Hematopoietic multipotent progenitor cell treated with erythropoietin and hydrocortisone succinate and interleukin-3 and kit ligand, for 17 days (in vitro differentiated cells): ENCODE measurements at regions not wholly inside any gene's neighbourhood (a gene's known extent, or its start where the extent isn't known, plus 50 kb on each side); places are given as distances from the start of the nearest gene placed in this dataset.

Source experiments
- DNase-seq: peaks from one replicate; pipeline ENCODE4 v3.0.0-alpha.2; 2015; ENCODE audit warnings: low spot score

GRCh38 chr7:41133690-41134299 lies 569.1 kb downstream of the INHBA start:
- DNase-seq, result no peak

- no peak for DNase-seq
These were observed 570.9 kb downstream of the INHBA start for GRCh38 chr7:41131956-41132355.

- DNase-seq, result no peak
These were observed 572.2 kb downstream of the INHBA start for GRCh38 chr7:41130561-41131236.

GRCh38 chr7:41130086-41130485 lies 572.8 kb downstream of the INHBA start:
- no peak for DNase-seq

- no peak for DNase-seq
These were observed 577.5 kb downstream of the INHBA start for GRCh38 chr7:41125343-41125742.

GRCh38 chr7:41122256-41122987 lies 580.5 kb downstream of the INHBA start:
- DNase-seq, result no peak

GRCh38 chr7:41121228-41121627 lies 581.7 kb downstream of the INHBA start:
- no peak for DNase-seq

GRCh38 chr7:41118486-41118885 lies 584.4 kb downstream of the INHBA start:
- DNase-seq, result no peak

- DNase-seq, result no peak
These were observed 585.5 kb downstream of the INHBA start for GRCh38 chr7:41117431-41117830.

- DNase-seq, result no peak
These were observed 586.1 kb downstream of the INHBA start for GRCh38 chr7:41116817-41117216.

- DNase-seq, result no peak
These were observed 586.6 kb downstream of the INHBA start for GRCh38 chr7:41116337-41116736.

GRCh38 chr7:41114691-41115090 lies 588.2 kb downstream of the INHBA start:
- no peak for DNase-seq

GRCh38 chr7:41114131-41114530 lies 588.8 kb downstream of the INHBA start:
- DNase-seq, result no peak

- no peak for DNase-seq
These were observed 589.2 kb downstream of the INHBA start for GRCh38 chr7:41113719-41114118.

GRCh38 chr7:41110186-41110585 lies 592.7 kb downstream of the INHBA start:
- no peak for DNase-seq

- DNase-seq, result no peak
These were observed 594.1 kb downstream of the INHBA start for GRCh38 chr7:41108821-41109220.

- no peak for DNase-seq
These were observed 594.9 kb downstream of the INHBA start for GRCh38 chr7:41107938-41108448.

- no peak for DNase-seq
These were observed 595.5 kb downstream of the INHBA start for GRCh38 chr7:41107330-41107937.

GRCh38 chr7:41104631-41105030 lies 598.3 kb downstream of the INHBA start:
- DNase-seq, result no peak

GRCh38 chr7:41103331-41103730 lies 599.6 kb downstream of the INHBA start:
- DNase-seq, result no peak

- DNase-seq, result no peak
These were observed 604.0 kb downstream of the INHBA start for GRCh38 chr7:41098846-41099245.

GRCh38 chr7:41098402-41098801 lies 604.5 kb downstream of the INHBA start:
- no peak for DNase-seq

- no peak for DNase-seq
These were observed 605.4 kb downstream of the INHBA start for GRCh38 chr7:41097501-41097900.
